ENCODE measurements at regions not wholly inside any gene's neighbourhood (a gene's known extent, or its start where the extent isn't known, plus 50 kb on each side); places are given as distances from the start of the nearest gene placed in this dataset.

GRCh38 chr5:67363963-67364362 lies 167.4 kb upstream of the CD180 start:
- DNase-seq (ENCODE audit: low spot score), result no peak
- TF ChIP-seq CTCF (IDR thresholded peaks at IDR 0.05; ENCODE audit: extremely low read depth, missing control alignments), result no peak

GRCh38 chr5:67363180-67363709 lies 166.6 kb upstream of the CD180 start:
- DNase-seq (ENCODE audit: low spot score), result no peak
- no peak for TF ChIP-seq CTCF (IDR thresholded peaks at IDR 0.05; ENCODE audit: extremely low read depth, missing control alignments)

GRCh38 chr5:67361932-67362729 lies 165.5 kb upstream of the CD180 start:
- TF ChIP-seq CTCF (IDR thresholded peaks at IDR 0.05; ENCODE audit: extremely low read depth, missing control alignments), result no peak
- no peak for DNase-seq (ENCODE audit: low spot score)

- no peak for DNase-seq (ENCODE audit: low spot score)
- no peak for TF ChIP-seq CTCF (IDR thresholded peaks at IDR 0.05; ENCODE audit: extremely low read depth, missing control alignments)
Measured at GRCh38 chr5:67360047-67360446, 163.4 kb upstream of the CD180 start.

- TF ChIP-seq CTCF (IDR thresholded peaks at IDR 0.05; ENCODE audit: extremely low read depth, missing control alignments), result no peak
- no peak for DNase-seq (ENCODE audit: low spot score)
Measured at GRCh38 chr5:67358186-67358585, 161.6 kb upstream of the CD180 start.

GRCh38 chr5:67355120-67355713 lies 158.6 kb upstream of the CD180 start:
- no peak for DNase-seq (ENCODE audit: low spot score)
- no peak for TF ChIP-seq CTCF (IDR thresholded peaks at IDR 0.05; ENCODE audit: extremely low read depth, missing control alignments)

All from GM20000 (cell line).